ENCODE measurements at regions not wholly inside any gene's neighbourhood (a gene's known extent, or its start where the extent isn't known, plus 50 kb on each side); places are given as distances from the start of the nearest gene placed in this dataset.

GRCh38 chr20:11057624-11058023 is 383.8 kb upstream of the JAG1 start:
- Mint-ChIP-seq H3K36me3 (ENCODE audit: insufficient read depth) (no peaks in the 10 kb centered on the region), H3K27ac (no peak overlapping the region), H3K9me3 (peaks cover 0 to 1% of the 10 kb centered on the region in 2 donors), H3K27me3 (no peaks in the 10 kb centered on the region), H3K4me3 (no peak overlapping the region), H3K4me1 (ENCODE audit: low read depth in 2 of 2) (no peaks in the 10 kb centered on the region)
- ATAC-seq (replicated peaks) (no peak), DNase-seq (no peak)

DNA sequence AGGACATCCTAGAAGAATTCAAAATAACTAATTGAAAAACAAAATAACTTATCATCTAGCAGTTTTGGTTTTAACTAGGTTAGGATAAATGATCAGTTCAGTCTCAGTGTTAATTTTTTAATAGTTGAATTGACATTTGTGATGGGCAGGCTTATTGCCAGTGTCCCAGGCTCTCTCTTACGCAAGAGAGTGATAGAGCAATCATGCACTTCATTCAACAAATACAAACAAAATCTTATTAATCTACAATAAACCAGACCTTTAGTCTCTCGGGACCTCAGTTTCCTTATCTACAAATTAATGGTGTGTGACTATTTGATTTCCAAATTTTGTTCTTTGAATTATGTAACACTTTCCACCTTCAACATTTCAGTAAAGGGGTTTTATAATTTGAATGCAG is 385.9 kb upstream of the JAG1 start:
- DNase-seq: no peak
- H3K9me3 Mint-ChIP-seq: peaks cover 0 to 2% of the 10 kb centered on the region in 2 donors
- no peaks in the 10 kb centered on the region for H3K4me1 Mint-ChIP-seq (ENCODE audit: low read depth in 2 of 2)
- ATAC-seq (replicated peaks): no peak
- H3K27me3 Mint-ChIP-seq: no peaks in the 10 kb centered on the region
- no peaks in the 10 kb centered on the region for H3K36me3 Mint-ChIP-seq (ENCODE audit: insufficient read depth)
- H3K4me3 Mint-ChIP-seq: no peak overlapping the region
- H3K27ac Mint-ChIP-seq: no peak overlapping the region

DNA sequence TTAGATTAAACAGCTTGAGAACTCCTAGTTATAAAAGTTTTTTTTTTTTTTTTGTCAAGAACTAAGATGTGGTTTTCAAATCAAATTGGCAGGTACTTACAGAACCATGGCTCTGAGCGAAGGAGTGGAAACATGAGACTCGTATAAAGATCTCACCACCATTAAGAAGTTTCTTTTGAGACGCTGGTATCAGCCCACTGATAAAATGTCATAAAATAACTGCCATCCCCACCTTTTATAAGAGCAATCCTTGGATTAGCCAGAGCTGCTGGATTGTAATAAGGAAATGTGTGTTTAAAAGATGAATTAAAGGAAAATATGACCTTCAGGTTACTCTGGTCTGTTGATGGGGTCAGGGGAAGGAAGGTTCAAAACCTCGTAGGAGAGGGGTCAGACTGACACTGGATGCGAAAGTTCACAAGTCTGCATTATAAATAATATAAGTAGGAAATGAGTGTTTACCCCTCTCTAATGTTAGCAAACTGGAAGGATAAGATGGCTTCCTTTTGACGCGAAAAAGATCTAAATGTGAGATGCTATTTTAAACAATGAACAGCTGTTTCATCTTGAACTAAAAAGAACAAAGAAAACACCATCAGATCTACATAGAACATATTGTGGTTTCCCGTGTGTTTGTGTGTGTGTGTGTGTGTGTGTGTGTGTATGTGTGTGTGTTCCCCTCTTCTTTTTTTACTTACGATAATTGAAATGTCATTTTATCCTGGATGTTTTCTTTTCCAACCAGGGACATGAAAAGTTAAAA is 386.8 kb upstream of the JAG1 start:
- ATAC-seq (replicated peaks) (no peak), DNase-seq (no peak)
- Mint-ChIP-seq H3K4me1 (ENCODE audit: low read depth in 2 of 2) (no peaks in the 10 kb centered on the region), H3K27me3 (no peaks in the 10 kb centered on the region), H3K4me3 (no peak overlapping the region), H3K9me3 (peaks cover 0 to 2% of the 10 kb centered on the region in 2 donors), H3K27ac (no peak overlapping the region), H3K36me3 (ENCODE audit: insufficient read depth) (no peaks in the 10 kb centered on the region)

- Mint-ChIP-seq H3K4me3 (no peak overlapping the region), H3K4me1 (ENCODE audit: low read depth in 2 of 2) (no peaks in the 10 kb centered on the region), H3K9me3 (peaks cover 0 to 2% of the 10 kb centered on the region in 2 donors), H3K27ac (no peak overlapping the region), H3K27me3 (no peaks in the 10 kb centered on the region), H3K36me3 (ENCODE audit: insufficient read depth) (no peaks in the 10 kb centered on the region)
- no peak for ATAC-seq (replicated peaks)
- DNase-seq: no peak
Measured at GRCh38 chr20:11063444-11063843, 389.6 kb upstream of the JAG1 start.

DNA sequence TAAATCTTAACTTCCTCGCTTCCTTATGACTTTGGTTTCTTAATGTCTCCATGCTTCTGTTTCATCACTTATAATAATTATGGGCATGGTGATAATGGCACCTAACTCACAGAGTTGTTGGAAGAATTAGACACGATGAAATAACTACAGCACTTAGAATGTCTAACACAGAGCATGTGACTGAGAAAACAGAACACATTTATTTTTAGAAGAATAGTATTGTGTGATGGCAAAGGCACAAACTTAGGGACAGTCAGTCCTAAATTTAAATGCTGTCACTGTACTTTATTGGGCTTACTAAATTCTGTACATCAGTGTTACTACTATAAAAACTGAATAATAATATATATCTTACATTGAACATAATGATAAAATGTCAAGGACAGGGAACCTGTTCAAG is 391.1 kb upstream of the JAG1 start:
- no peaks in the 10 kb centered on the region for H3K27me3 Mint-ChIP-seq
- ATAC-seq (replicated peaks) (no peak), DNase-seq (no peak)
- peaks cover 0 to 2% of the 10 kb centered on the region in 2 donors for H3K9me3 Mint-ChIP-seq
- no peak overlapping the region for H3K27ac Mint-ChIP-seq
- H3K4me1 Mint-ChIP-seq (ENCODE audit: low read depth in 2 of 2): no peaks in the 10 kb centered on the region
- no peaks in the 10 kb centered on the region for H3K36me3 Mint-ChIP-seq (ENCODE audit: insufficient read depth)
- H3K4me3 Mint-ChIP-seq: no peak overlapping the region

GRCh38 chr20:11067359-11067758 is 393.6 kb upstream of the JAG1 start:
- H3K9me3 Mint-ChIP-seq: peaks cover 4 to 12% of the 10 kb centered on the region in 2 donors
- H3K36me3 Mint-ChIP-seq (ENCODE audit: insufficient read depth): no peaks in the 10 kb centered on the region
- no peak for ATAC-seq (replicated peaks)
- no peak for DNase-seq
- no peaks in the 10 kb centered on the region for H3K27me3 Mint-ChIP-seq
- no peaks in the 10 kb centered on the region for H3K4me1 Mint-ChIP-seq (ENCODE audit: low read depth in 2 of 2)
- no peak overlapping the region for H3K4me3 Mint-ChIP-seq
- no peak overlapping the region for H3K27ac Mint-ChIP-seq

- no peak for ATAC-seq (replicated peaks)
- Mint-ChIP-seq H3K27me3 (no peaks in the 10 kb centered on the region), H3K9me3 (peaks cover 3 to 17% of the 10 kb centered on the region in 2 donors), H3K4me3 (no peak overlapping the region), H3K27ac (no peak overlapping the region), H3K36me3 (ENCODE audit: insufficient read depth) (no peaks in the 10 kb centered on the region), H3K4me1 (ENCODE audit: low read depth in 2 of 2) (no peaks in the 10 kb centered on the region)
- DNase-seq: no peak
Measured at GRCh38 chr20:11072982-11073381, 399.2 kb upstream of the JAG1 start.

GRCh38 chr20:11076434-11077105 is 402.8 kb upstream of the JAG1 start:
- Mint-ChIP-seq H3K36me3 (ENCODE audit: insufficient read depth) (no peaks in the 10 kb centered on the region), H3K4me1 (ENCODE audit: low read depth in 2 of 2) (no peaks in the 10 kb centered on the region), H3K9me3 (peaks cover 0 to 14% of the 10 kb centered on the region in 2 donors), H3K4me3 (no peak overlapping the region), H3K27ac (no peak overlapping the region), H3K27me3 (no peaks in the 10 kb centered on the region)
- no peak for ATAC-seq (replicated peaks)
- DNase-seq: no peak

DNA sequence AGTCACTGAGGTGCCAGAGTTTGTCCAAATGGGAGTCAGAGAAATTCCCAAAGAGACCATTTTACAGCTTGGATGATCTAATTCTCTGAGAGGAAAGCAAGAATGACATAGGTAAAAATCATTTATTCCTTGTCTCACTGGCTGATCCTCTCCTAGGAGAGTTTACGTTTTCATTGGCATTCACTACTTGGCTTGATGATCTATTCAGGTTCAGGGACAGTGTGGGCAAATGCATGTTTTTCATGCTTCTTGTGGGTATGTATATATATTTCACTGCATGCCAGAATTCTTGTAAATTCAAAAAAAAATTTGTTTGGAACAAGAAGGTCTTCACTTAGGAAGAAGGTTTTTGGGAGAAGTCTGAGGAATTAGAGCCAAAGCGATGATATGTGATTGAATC is 403.4 kb upstream of the JAG1 start:
- peaks cover 0 to 13% of the 10 kb centered on the region in 2 donors for H3K9me3 Mint-ChIP-seq
- no peak overlapping the region for H3K4me3 Mint-ChIP-seq
- H3K27me3 Mint-ChIP-seq: no peaks in the 10 kb centered on the region
- no peaks in the 10 kb centered on the region for H3K4me1 Mint-ChIP-seq (ENCODE audit: low read depth in 2 of 2)
- no peaks in the 10 kb centered on the region for H3K36me3 Mint-ChIP-seq (ENCODE audit: insufficient read depth)
- ATAC-seq (replicated peaks): no peak
- H3K27ac Mint-ChIP-seq: no peak overlapping the region
- DNase-seq: no peak

GRCh38 chr20:11080010-11080409 is 406.2 kb upstream of the JAG1 start:
- Mint-ChIP-seq H3K36me3 (ENCODE audit: insufficient read depth) (no peaks in the 10 kb centered on the region), H3K27ac (no peak overlapping the region), H3K9me3 (peaks cover 5 to 11% of the 10 kb centered on the region in 2 donors), H3K4me3 (no peak overlapping the region), H3K27me3 (no peaks in the 10 kb centered on the region), H3K4me1 (ENCODE audit: low read depth in 2 of 2) (no peaks in the 10 kb centered on the region)
- ATAC-seq (replicated peaks) (no peak), DNase-seq (no peak)

DNA sequence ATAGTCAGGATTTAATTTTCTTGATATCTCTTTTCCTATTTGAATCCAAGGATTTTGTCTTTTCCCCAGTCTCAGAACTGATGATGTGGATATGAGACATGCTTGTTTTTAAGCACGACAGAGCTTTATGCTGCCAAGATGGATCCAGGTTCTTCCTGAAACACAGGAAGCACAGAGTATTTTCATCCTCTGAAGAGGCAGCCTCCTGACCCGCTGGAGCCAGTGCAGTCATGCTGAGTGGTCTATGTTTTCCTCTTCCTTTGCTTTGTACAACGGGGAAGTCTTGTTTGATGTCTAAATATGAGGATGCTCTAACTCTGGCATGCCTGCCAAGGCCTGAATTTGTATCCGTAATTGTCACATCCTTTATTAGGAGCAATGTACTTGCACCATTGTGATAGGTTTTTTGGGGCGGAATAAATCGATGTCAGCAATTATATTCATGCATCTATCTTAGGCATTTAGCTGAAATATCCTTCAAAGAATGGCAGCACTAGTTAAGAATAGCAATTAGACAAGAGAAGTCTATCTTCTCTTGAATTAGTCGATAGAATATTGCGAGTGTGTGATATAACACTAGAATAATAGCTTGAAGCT is 407.1 kb upstream of the JAG1 start:
- Mint-ChIP-seq H3K9me3 (peaks cover 5 to 11% of the 10 kb centered on the region in 2 donors), H3K4me3 (no peak overlapping the region)
- ATAC-seq (replicated peaks): no peak

DNA sequence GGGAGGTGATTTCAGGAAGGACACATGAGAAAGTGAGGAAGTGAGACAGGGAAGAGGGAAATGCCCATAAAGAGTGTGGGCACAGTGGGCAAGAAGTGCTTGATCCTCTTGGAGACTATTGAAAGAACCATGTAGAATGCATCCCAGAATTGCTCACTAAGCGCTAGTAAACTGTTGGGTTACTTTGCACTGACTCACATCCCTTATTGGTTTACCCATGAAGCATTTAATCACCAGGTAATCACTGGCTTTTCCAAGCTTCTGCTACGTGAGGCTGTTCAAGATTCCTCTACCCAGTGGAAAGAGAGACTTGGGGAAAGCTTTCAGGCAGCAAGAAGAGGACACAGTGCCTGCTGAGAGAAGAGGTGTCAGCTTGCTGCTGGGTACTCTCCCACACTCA is 410.0 kb upstream of the JAG1 start:
- ATAC-seq (replicated peaks): no peak
- DNase-seq: no peak
- Mint-ChIP-seq H3K27me3 (no peaks in the 10 kb centered on the region), H3K9me3 (peaks cover 6 to 11% of the 10 kb centered on the region in 2 donors), H3K4me1 (ENCODE audit: low read depth in 2 of 2) (no peaks in the 10 kb centered on the region), H3K27ac (no peak overlapping the region), H3K36me3 (ENCODE audit: insufficient read depth) (no peaks in the 10 kb centered on the region), H3K4me3 (no peak overlapping the region)

More for the DNA sequence above, 407.1 kb upstream of the JAG1 start:
- H3K4me1 Mint-ChIP-seq (ENCODE audit: low read depth in 2 of 2): no peaks in the 10 kb centered on the region
- no peaks in the 10 kb centered on the region for H3K27me3 Mint-ChIP-seq
- H3K36me3 Mint-ChIP-seq (ENCODE audit: insufficient read depth): no peaks in the 10 kb centered on the region
- H3K27ac Mint-ChIP-seq: no peak overlapping the region
- no peak for DNase-seq

GRCh38 chr20:11084508-11084907 is 410.7 kb upstream of the JAG1 start:
- Mint-ChIP-seq H3K27ac (no peak overlapping the region), H3K4me1 (ENCODE audit: low read depth in 2 of 2) (no peaks in the 10 kb centered on the region), H3K36me3 (ENCODE audit: insufficient read depth) (no peaks in the 10 kb centered on the region), H3K4me3 (no peak overlapping the region), H3K9me3 (peaks cover 6 to 11% of the 10 kb centered on the region in 2 donors), H3K27me3 (no peaks in the 10 kb centered on the region)
- no peak for ATAC-seq (replicated peaks)
- DNase-seq: no peak

GRCh38 chr20:11086970-11087369 is 413.2 kb upstream of the JAG1 start:
- no peak for DNase-seq
- Mint-ChIP-seq H3K27me3 (no peaks in the 10 kb centered on the region), H3K27ac (no peak overlapping the region), H3K4me1 (ENCODE audit: low read depth in 2 of 2) (no peaks in the 10 kb centered on the region), H3K9me3 (peaks cover 8 to 10% of the 10 kb centered on the region in 2 donors), H3K4me3 (no peak overlapping the region), H3K36me3 (ENCODE audit: insufficient read depth) (no peaks in the 10 kb centered on the region)
- ATAC-seq (replicated peaks): no peak

All from effector memory CD8-positive, alpha-beta T cell (primary cell).